HepG2 (cell line): ENCODE measurements at regions not wholly inside any gene's neighbourhood (a gene's known extent, or its start where the extent isn't known, plus 50 kb on each side); places are given as distances from the start of the nearest gene placed in this dataset.
A peak's percentile ranks its signal among the peaks of the same experiment; 100 is the strongest.

Experiments
- ARNT2 ChIP-seq: sonication (generic); formaldehyde crosslinking; IDR thresholded peaks from 2 replicates; pipeline ENCODE4 v1.8.0; 2022; ENCODE audit warnings: mild to moderate bottlenecking, low read depth, missing genetic modification reagents, moderate library complexity
- ATF7-NPFF ChIP-seq: sonication (generic); formaldehyde crosslinking; IDR thresholded peaks from 2 replicates; pipeline ENCODE4 v1.8.1; 2023; ENCODE audit warnings: mild to moderate bottlenecking, low read depth, missing genetic modification reagents, moderate library complexity
- ATRX ChIP-seq: sonication (generic); formaldehyde crosslinking; IDR thresholded peaks from 2 replicates; pipeline ENCODE4 v1.4.0; 2020; ENCODE audit warnings: missing genetic modification reagents, borderline replicate concordance
- FOXA3 ChIP-seq: IDR thresholded peaks from 2 replicates; pipeline ENCODE4 v1.6.1; 2016; ENCODE audit warnings: missing genetic modification reagents, missing compliant biosample characterization
- HNRNPLL ChIP-seq: fragments of 200-400 bp; formaldehyde crosslinking; IDR thresholded peaks from 2 replicates; pipeline ENCODE4 v1.6.1; 2017; ENCODE audit warnings: mild to moderate bottlenecking, low read depth, low read length; ENCODE audit not compliant: poor library complexity, severe bottlenecking
- HOXA5 ChIP-seq: sonication (generic); formaldehyde crosslinking; IDR thresholded peaks from 2 replicates; pipeline ENCODE4 v1.4.0; 2020; ENCODE audit warnings: missing genetic modification reagents
- KLF15 ChIP-seq: sonication (generic); formaldehyde crosslinking; IDR thresholded peaks from 2 replicates; pipeline ENCODE4 v1.8.1; 2023; ENCODE audit warnings: borderline replicate concordance, mild to moderate bottlenecking, inconsistent platforms, missing genetic modification reagents, mixed read lengths
- MBD4 ChIP-seq: IDR thresholded peaks from 2 replicates; pipeline ENCODE4 v1.6.1; 2012; ENCODE audit warnings: low read length, inconsistent platforms, borderline replicate concordance
- RFXANK ChIP-seq: IDR thresholded peaks from 2 replicates; pipeline ENCODE4 v1.6.1; 2016
- SNAPC2 ChIP-seq: sonication (generic); formaldehyde crosslinking; IDR thresholded peaks from 2 replicates; pipeline ENCODE4 v1.8.1; 2022; ENCODE audit warnings: mild to moderate bottlenecking, missing genetic modification reagents
- SOX6 ChIP-seq, 2 experiments: fragments of 450-650 bp in 1 of 2; sonication (generic) in 1 of 2; formaldehyde crosslinking in 1 of 2; IDR thresholded peaks; 2 replicates each; pipeline versions ENCODE4 v1.4.0 to v1.6.1; 2017 to 2020; ENCODE audit warnings: antibody characterized with exemption in 1 of 2, mild to moderate bottlenecking in 1 of 2, missing genetic modification reagents in 1 of 2
- ZNF24 ChIP-seq: fragments of 450-650 bp; IDR thresholded peaks from 2 replicates; pipeline ENCODE4 v1.6.1; 2017; ENCODE audit warnings: antibody characterized with exemption, mild to moderate bottlenecking
- ZNF350 ChIP-seq: sonication (generic); formaldehyde crosslinking; IDR thresholded peaks from 2 replicates; pipeline ENCODE4 v1.4.0; 2020; ENCODE audit warnings: mild to moderate bottlenecking, low read depth, missing genetic modification reagents, borderline replicate concordance
- ZNF644 ChIP-seq: IDR thresholded peaks from 2 replicates; pipeline ENCODE4 v1.6.1; 2016; ENCODE audit warnings: low read depth
- ZNF788 ChIP-seq: sonication (generic); formaldehyde crosslinking; IDR thresholded peaks from 2 replicates; pipeline ENCODE4 v1.5.0; 2020; ENCODE audit warnings: mild to moderate bottlenecking, missing genetic modification reagents, borderline replicate concordance
- ZNF816 ChIP-seq: sonication (generic); formaldehyde crosslinking; IDR thresholded peaks from 2 replicates; pipeline ENCODE4 v1.8.0; 2022; ENCODE audit warnings: missing genetic modification reagents, mild to moderate bottlenecking, borderline replicate concordance
- ZNF891 ChIP-seq: sonication (generic); formaldehyde crosslinking; IDR thresholded peaks from 2 replicates; pipeline ENCODE4 v1.5.0; 2020; ENCODE audit warnings: mild to moderate bottlenecking, missing genetic modification reagents
- TF ChIP-seq, protein P1 (sequence below): sonication (generic); formaldehyde crosslinking; IDR thresholded peaks from 2 replicates; pipeline ENCODE4 v1.4.0; 2020; ENCODE audit warnings: missing genetic modification reagents, borderline replicate concordance
- TF ChIP-seq, protein P2 (sequence below): sonication (generic); formaldehyde crosslinking; IDR thresholded peaks from 2 replicates; pipeline ENCODE4 v1.4.0; 2020; ENCODE audit warnings: mild to moderate bottlenecking, low read depth, missing genetic modification reagents
- TF ChIP-seq, protein P3 (sequence below): sonication (generic); IDR thresholded peaks from 2 replicates; pipeline ENCODE4 v1.6.1; 2016; ENCODE audit warnings: low read depth, borderline replicate concordance
- TF ChIP-seq, protein P4 (sequence below): sonication (generic); formaldehyde crosslinking; IDR thresholded peaks from 2 replicates; pipeline ENCODE4 v1.5.0; 2020; ENCODE audit warnings: missing genetic modification reagents

DNA sequence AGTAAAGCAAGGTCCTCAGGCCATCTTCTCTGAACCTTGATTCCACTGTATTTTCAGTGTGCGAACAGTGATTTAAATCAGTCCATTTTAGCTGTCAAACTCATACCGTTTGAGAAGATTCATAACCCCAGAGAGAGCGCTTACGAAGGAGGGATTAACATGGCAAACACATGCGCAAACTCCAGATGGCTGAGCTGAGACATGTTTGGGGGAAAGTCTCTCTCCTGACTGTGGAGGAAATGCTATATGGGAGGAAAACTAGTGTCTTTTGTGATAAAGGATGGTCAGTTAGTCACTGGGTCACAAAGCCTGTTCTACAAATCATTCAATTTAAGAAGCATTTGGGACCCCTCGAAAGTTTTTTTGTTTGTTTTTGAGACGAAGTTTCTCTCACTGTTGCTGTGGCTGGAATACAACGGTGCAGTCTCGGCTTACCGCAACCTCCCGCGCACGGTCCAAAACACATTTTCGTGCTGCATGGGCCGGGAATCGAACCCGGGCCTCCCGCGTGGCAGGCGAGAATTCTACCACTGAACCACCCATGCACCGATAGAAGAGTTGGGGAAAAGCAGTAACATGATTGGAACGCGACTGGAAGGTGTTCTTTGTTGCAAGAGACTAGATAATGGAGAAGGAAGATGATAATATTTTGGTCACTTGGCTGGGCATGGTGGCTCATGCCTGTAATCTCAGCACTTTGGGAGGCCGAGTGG, 58.4 kb upstream of the CXADR start (continued):
- peak; percentile 41 for TF ChIP-seq HNRNPLL
- 0 out of 2 replicates have a peak, but pooled peaks have one; percentile 34 for TF ChIP-seq RFXANK (CRISPR knock-in tag)
- peak; percentile 95; the same call in 1 of the 2 replicates for TF ChIP-seq ZNF350 (CRISPR knock-in tag)
- TF ChIP-seq, protein P1, sequence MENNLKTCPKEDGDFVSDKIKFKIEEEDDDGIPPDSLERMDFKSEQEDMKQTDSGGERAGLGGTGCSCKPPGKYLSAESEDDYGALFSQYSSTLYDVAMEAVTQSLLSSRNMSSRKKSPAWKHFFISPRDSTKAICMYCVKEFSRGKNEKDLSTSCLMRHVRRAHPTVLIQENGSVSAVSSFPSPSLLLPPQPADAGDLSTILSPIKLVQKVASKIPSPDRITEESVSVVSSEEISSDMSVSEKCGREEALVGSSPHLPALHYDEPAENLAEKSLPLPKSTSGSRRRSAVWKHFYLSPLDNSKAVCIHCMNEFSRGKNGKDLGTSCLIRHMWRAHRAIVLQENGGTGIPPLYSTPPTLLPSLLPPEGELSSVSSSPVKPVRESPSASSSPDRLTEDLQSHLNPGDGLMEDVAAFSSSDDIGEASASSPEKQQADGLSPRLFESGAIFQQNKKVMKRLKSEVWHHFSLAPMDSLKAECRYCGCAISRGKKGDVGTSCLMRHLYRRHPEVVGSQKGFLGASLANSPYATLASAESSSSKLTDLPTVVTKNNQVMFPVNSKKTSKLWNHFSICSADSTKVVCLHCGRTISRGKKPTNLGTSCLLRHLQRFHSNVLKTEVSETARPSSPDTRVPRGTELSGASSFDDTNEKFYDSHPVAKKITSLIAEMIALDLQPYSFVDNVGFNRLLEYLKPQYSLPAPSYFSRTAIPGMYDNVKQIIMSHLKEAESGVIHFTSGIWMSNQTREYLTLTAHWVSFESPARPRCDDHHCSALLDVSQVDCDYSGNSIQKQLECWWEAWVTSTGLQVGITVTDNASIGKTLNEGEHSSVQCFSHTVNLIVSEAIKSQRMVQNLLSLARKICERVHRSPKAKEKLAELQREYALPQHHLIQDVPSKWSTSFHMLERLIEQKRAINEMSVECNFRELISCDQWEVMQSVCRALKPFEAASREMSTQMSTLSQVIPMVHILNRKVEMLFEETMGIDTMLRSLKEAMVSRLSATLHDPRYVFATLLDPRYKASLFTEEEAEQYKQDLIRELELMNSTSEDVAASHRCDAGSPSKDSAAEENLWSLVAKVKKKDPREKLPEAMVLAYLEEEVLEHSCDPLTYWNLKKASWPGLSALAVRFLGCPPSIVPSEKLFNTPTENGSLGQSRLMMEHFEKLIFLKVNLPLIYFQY (CRISPR knock-in tag): peak; percentile 96; the same call in 1 of the 2 replicates
- TF ChIP-seq, protein P2, sequence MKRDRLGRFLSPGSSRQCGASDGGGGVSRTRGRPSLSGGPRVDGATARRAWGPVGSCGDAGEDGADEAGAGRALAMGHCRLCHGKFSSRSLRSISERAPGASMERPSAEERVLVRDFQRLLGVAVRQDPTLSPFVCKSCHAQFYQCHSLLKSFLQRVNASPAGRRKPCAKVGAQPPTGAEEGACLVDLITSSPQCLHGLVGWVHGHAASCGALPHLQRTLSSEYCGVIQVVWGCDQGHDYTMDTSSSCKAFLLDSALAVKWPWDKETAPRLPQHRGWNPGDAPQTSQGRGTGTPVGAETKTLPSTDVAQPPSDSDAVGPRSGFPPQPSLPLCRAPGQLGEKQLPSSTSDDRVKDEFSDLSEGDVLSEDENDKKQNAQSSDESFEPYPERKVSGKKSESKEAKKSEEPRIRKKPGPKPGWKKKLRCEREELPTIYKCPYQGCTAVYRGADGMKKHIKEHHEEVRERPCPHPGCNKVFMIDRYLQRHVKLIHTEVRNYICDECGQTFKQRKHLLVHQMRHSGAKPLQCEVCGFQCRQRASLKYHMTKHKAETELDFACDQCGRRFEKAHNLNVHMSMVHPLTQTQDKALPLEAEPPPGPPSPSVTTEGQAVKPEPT (CRISPR knock-in tag): 0 out of 2 replicates have a peak, but pooled peaks have one; percentile 78
- TF ChIP-seq ZNF24: peak; percentile 100
- TF ChIP-seq MBD4: no peak
- peak; percentile 90 for TF ChIP-seq ZNF891
- peak; percentile 70; the same call in 1 of the 2 replicates for TF ChIP-seq ATF7-NPFF (CRISPR knock-in tag)
- TF ChIP-seq SNAPC2 (CRISPR knock-in tag): peak; percentile 80
- TF ChIP-seq ZNF816 (CRISPR knock-in tag): peak; percentile 71; the same call in 1 of the 2 replicates
- no peak for TF ChIP-seq SOX6 (IDR thresholded peaks at IDR 0.05)
- peak; percentile 91 for TF ChIP-seq SOX6 (CRISPR knock-in tag; IDR thresholded peaks at IDR 0.05)
- TF ChIP-seq HOXA5 (CRISPR knock-in tag): peak; percentile 50; the same call in 1 of the 2 replicates
- TF ChIP-seq ZNF644 (CRISPR knock-in tag): peak; percentile 62; the same call in 1 of the 2 replicates
- no peak for TF ChIP-seq KLF15
- 0 out of 2 replicates have a peak, but pooled peaks have one; percentile 31 for TF ChIP-seq ATRX (CRISPR knock-in tag)
- TF ChIP-seq ZNF788 (CRISPR knock-in tag): peak; percentile 94; the same call in 1 of the 2 replicates
- TF ChIP-seq, protein P3, sequence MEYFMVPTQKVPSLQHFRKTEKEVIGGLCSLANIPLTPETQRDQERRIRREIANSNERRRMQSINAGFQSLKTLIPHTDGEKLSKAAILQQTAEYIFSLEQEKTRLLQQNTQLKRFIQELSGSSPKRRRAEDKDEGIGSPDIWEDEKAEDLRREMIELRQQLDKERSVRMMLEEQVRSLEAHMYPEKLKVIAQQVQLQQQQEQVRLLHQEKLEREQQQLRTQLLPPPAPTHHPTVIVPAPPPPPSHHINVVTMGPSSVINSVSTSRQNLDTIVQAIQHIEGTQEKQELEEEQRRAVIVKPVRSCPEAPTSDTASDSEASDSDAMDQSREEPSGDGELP: peak; percentile 39; the same call in 1 of the 2 replicates
- TF ChIP-seq, protein P4, sequence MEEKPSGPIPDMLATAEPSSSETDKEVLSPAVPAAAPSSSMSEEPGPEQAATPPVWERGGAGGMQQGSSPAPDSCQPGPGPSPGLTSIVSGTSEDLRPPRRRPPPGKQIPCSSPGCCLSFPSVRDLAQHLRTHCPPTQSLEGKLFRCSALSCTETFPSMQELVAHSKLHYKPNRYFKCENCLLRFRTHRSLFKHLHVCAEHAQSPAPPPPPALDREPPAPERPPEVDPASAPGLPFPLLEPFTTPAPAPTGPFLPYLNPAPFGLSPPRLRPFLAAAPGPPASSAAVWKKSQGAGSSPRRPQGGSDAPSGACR (CRISPR knock-in tag): peak; percentile 77; the same call in 1 of the 2 replicates
- TF ChIP-seq FOXA3 (CRISPR knock-in tag): peak; percentile 63
- peak; percentile 85 for TF ChIP-seq ARNT2 (CRISPR knock-in tag)
